ENCODE measurements at regions not wholly inside any gene's neighbourhood (a gene's known extent, or its start where the extent isn't known, plus 50 kb on each side); places are given as distances from the start of the nearest gene placed in this dataset.
A peak's percentile ranks its signal among the peaks of the same experiment; 100 is the strongest.

DNA sequence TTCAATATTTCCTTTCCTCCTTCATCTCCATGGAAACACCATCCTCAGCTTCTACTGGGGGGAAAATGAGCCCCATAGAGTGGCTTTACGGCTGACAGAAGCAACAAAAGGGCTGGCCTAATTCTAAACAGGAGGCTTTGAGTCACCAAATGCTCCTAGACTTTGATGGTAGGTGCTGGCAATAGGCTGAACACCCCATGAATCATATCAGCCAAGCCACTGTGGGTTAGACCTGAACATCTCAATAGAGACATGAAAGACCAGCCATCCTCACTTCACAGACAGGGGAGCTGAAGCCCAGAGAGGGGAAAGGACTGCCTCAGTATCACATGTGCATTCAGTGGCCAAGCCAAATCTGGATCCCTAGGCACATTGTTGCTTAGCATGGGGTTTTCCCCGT, 107.6 kb downstream of the AMER1 start:
- no peak for DNase-seq

GRCh38 chrX:64093761-64094160, 111.7 kb downstream of the AMER1 start:
- DNase-seq, result peak; percentile 20
